Body of pancreas (tissue), 4 donors: ENCODE measurements at regions not wholly inside any gene's neighbourhood (a gene's known extent, or its start where the extent isn't known, plus 50 kb on each side); places are given as distances from the start of the nearest gene placed in this dataset.

Experiments
- ATAC-seq: fragments of 150-250 bp; one replicate; pipeline ENCODE4 v1.9.1; 2016
- DNase-seq, 4 donors: peaks; one replicate each; pipeline ENCODE4 v3.0.0-alpha.2; 2019
- H3K27ac ChIP-seq, 4 donors: fragments of 200-600 bp; sonication (generic); 1 replicate in 3 of 4; 2 replicates in 1 of 4; pipeline versions ENCODE4 v1.5.1 to v1.6.1; 2016 to 2019; ENCODE audit warnings: mild to moderate bottlenecking in 1 of 4, mixed read lengths in 1 of 4, moderate library complexity in 1 of 4
- H3K27me3 ChIP-seq, 2 donors: fragments of 200-600 bp; sonication (generic); one replicate each; pipeline ENCODE4 v1.6.0; 2016; ENCODE audit warnings: mild to moderate bottlenecking in 1 of 2
- H3K36me3 ChIP-seq, 2 donors: fragments of 200-600 bp; sonication (generic); replicated peaks in 1 of 2; 2 replicates each; pipeline ENCODE4 v1.5.1; 2016; ENCODE audit warnings: low read depth in 2 of 2; ENCODE audit not compliant: insufficient read depth in 1 of 2
- H3K4me1 ChIP-seq: fragments of 200-600 bp; sonication (generic); one replicate; pipeline ENCODE4 v1.6.0; 2016
- H3K4me3 ChIP-seq, 2 donors: fragments of 200-600 bp; sonication (generic); 1 replicate in 1 of 2; 2 replicates in 1 of 2; pipeline ENCODE4 v1.5.1; 2016 to 2019
- H3K9me3 ChIP-seq, 3 donors: fragments of 200-600 bp; sonication (generic); 1 replicate in 2 of 3; 2 replicates in 1 of 3; pipeline ENCODE4 v1.5.1; 2016
- POLR2A ChIP-seq, 3 donors: fragments of 450-650 bp; IDR thresholded peaks; one replicate each; pipeline ENCODE4 v1.6.1; 2016; ENCODE audit warnings: antibody characterized with exemption in 3 of 3, mild to moderate bottlenecking in 2 of 3
- WGBS, 2 donors: methylation state at CpG; one replicate each; pipeline ENCODE4 v1.1.5; 2017; 5-methylcytosine and 5-hydroxymethylcytosine counted together
- intact Hi-C: fragments of 100-400 bp; cut with DNase I; formaldehyde crosslinking; loops from one replicate; pipeline ENCODE4 v1.15.1; 2023
- TF ChIP-seq, protein P1 (sequence below), 7 experiments: fragments of 450-650 bp in 4 of 7; fragments of 200-600 bp in 3 of 7; sonication (generic) in 3 of 7; IDR thresholded peaks; one replicate each; pipeline ENCODE4 v1.5.1; 2016 to 2019; ENCODE audit warnings: antibody characterized with exemption in 7 of 7

DNA sequence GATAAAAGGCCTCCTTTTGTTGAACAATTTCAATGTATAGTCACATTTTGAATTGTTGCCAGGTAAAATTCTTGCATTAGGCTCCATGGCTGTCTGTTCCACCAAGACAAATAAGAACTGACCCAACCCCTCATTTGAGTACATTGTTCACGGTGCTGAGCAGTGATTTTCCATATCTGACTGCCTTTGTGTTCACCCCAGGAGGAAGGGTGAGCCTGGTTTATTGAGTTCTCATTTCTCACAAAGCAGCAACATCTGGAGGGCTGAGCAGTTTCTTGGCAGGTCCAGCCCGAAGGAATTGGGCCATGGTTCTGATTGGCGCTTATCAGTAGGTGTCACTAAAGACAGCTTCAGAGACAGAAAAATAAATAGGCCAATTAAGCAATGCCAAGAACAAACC is 149.1 kb downstream of the BMP4 start:
- Histone ChIP-seq H3K9me3 (no peaks in the 10 kb centered on the region), H3K4me3 (no peak overlapping the region), H3K36me3 (no peaks in the 10 kb centered on the region), H3K27me3 (no peaks in the 10 kb centered on the region), H3K4me1 (no peaks in the 10 kb centered on the region), H3K27ac (no peak overlapping the region)
- intact Hi-C loops: no loop called here
- DNase-seq (no peak), ATAC-seq (no peak)
- TF ChIP-seq, protein P1, sequence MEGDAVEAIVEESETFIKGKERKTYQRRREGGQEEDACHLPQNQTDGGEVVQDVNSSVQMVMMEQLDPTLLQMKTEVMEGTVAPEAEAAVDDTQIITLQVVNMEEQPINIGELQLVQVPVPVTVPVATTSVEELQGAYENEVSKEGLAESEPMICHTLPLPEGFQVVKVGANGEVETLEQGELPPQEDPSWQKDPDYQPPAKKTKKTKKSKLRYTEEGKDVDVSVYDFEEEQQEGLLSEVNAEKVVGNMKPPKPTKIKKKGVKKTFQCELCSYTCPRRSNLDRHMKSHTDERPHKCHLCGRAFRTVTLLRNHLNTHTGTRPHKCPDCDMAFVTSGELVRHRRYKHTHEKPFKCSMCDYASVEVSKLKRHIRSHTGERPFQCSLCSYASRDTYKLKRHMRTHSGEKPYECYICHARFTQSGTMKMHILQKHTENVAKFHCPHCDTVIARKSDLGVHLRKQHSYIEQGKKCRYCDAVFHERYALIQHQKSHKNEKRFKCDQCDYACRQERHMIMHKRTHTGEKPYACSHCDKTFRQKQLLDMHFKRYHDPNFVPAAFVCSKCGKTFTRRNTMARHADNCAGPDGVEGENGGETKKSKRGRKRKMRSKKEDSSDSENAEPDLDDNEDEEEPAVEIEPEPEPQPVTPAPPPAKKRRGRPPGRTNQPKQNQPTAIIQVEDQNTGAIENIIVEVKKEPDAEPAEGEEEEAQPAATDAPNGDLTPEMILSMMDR (IDR thresholded peaks at IDR 0.05): no peak
- TF ChIP-seq POLR2A (IDR thresholded peaks at IDR 0.05): no peak
- WGBS, 2 donors: 65% methylated on average over 3 of the region's 3 CpGs

DNA sequence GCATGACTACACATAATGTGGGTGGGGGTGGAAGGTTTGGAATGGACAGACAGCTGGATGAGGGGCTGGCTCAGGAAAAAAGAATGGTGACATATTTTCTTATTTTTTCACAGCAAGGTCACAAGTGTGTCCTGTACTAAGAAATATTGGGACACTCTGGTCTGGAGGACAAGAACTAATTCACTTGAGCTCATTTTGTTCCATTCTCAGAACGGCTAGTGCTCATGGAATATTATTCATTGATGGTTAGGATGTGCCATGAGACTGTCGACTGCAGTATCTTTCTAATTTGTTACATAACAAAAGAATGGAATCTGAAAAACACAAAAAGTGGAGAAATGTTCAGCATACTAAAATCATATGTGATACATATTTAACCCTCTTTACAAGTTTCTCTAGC is 149.5 kb downstream of the BMP4 start:
- DNase-seq: no peak
- intact Hi-C loops: no loop called here
- ATAC-seq: no peak

GRCh38 chr14:53796734-53797133 is 159.9 kb downstream of the BMP4 start:
- Histone ChIP-seq H3K9me3 (no peaks in the 10 kb centered on the region), H3K4me3 (no peak overlapping the region), H3K27me3 (no peaks in the 10 kb centered on the region), H3K36me3 (no peaks in the 10 kb centered on the region), H3K4me1 (no peaks in the 10 kb centered on the region), H3K27ac (no peak overlapping the region)
- ATAC-seq (no peak), DNase-seq (no peak)
- WGBS, 2 donors: 60 to 70% methylated on average over 1 of the region's 1 CpG
- TF ChIP-seq, protein P1 (IDR thresholded peaks at IDR 0.05): no peak
- intact Hi-C loops: no loop called here

More for the DNA sequence above, 149.5 kb downstream of the BMP4 start:
- Histone ChIP-seq H3K4me3 (no peak overlapping the region), H3K27ac (no peak overlapping the region), H3K27me3 (no peaks in the 10 kb centered on the region), H3K9me3 (no peaks in the 10 kb centered on the region), H3K36me3 (no peaks in the 10 kb centered on the region), H3K4me1 (no peaks in the 10 kb centered on the region)
- WGBS, 2 donors: 70 to 74% methylated on average over 2 of the region's 2 CpGs
- no peak for TF ChIP-seq POLR2A (IDR thresholded peaks at IDR 0.05)
- TF ChIP-seq, protein P1 (IDR thresholded peaks at IDR 0.05): no peak

DNA sequence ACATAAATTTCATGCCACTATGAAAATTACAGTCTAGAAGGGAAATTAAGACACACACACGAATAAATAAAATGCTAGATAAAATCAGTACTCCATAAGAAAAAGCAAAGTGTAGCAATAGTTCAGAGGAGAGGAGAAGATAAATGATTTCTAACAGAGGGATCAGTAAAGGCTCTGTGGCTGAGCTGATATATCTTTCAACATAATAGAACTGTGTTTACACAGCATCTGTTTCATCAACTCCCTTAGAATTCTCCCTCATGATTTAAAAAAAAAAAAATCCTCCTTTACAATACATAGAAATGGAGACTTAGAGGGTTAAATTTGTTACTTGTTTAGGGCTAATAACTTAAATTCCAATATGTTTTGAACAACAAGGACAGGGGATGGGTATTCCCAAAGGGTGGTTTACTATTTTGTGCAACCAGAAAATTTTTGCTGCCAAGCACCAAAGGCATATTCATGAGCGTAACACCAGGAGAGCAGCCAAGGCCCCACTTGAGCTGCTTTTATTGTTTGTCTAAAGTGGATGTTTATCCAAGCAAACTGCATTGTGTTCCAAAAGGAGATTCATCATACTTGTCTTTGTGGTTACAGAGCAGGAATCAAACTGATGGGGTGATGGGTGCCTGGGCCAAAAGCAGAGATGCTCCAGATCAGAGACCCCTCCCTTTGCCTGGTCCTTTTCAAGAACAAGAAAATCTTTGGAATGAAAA is 162.7 kb downstream of the BMP4 start:
- DNase-seq (peak in 1 of 4 donors; percentile 3), ATAC-seq (no peak)
- Histone ChIP-seq H3K4me3 (no peak overlapping the region), H3K4me1 (no peaks in the 10 kb centered on the region), H3K36me3 (no peaks in the 10 kb centered on the region), H3K27ac (no peak overlapping the region), H3K27me3 (no peaks in the 10 kb centered on the region), H3K9me3 (no peaks in the 10 kb centered on the region)
- TF ChIP-seq, protein P1 (IDR thresholded peaks at IDR 0.05): no peak
- no peak for TF ChIP-seq POLR2A (IDR thresholded peaks at IDR 0.05)
- intact Hi-C loops: no loop called here
- WGBS, 2 donors: 64 to 71% methylated on average over 2 of the region's 2 CpGs

DNA sequence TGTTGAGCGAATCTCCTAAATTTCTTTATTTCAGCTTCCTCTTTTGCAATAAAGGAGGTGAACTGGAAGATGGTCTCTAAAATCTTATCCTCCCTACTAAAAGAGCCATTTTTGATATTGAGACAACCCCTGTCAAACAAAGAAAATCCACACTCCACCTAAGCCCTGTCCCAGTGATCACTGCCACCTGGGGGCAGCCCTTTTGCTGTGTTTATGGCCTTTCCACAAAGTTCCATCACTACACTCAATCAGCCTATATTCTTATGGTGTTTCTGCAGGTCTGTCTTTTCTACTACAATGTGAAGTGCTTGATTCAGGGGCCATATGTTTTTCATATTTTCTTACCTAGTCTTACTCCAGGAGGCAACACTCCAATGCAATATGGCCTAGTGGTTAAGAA is 163.7 kb downstream of the BMP4 start:
- 88 to 97% methylated on average over 1 of the region's 1 CpG for WGBS, 2 donors

More for the DNA sequence above, 163.7 kb downstream of the BMP4 start:
- no peaks in the 10 kb centered on the region for H3K4me1 ChIP-seq
- no peaks in the 10 kb centered on the region for H3K27me3 ChIP-seq
- TF ChIP-seq POLR2A (IDR thresholded peaks at IDR 0.05): no peak
- TF ChIP-seq, protein P1 (IDR thresholded peaks at IDR 0.05): no peak
- no peak overlapping the region for H3K27ac ChIP-seq
- H3K4me3 ChIP-seq: no peak overlapping the region
- no peaks in the 10 kb centered on the region for H3K36me3 ChIP-seq
- ATAC-seq (no peak), DNase-seq (no peak)
- no peaks in the 10 kb centered on the region for H3K9me3 ChIP-seq
- intact Hi-C loops: no loop called here
